GM23248 (cell line): ENCODE measurements at regions not wholly inside any gene's neighbourhood (a gene's known extent, or its start where the extent isn't known, plus 50 kb on each side); places are given as distances from the start of the nearest gene placed in this dataset.

Experiments used
- DNase-seq: peaks from one replicate; pipeline ENCODE4 v3.0.0-alpha.2; 2015
- H2AFZ ChIP-seq: fragments of 200-600 bp; sonication (generic); 2 replicates; pipeline ENCODE4 v1.6.1; 2016; ENCODE audit warnings: antibody characterized with exemption
- H3F3A ChIP-seq: fragments of 200-600 bp; sonication (generic); 2 replicates; pipeline ENCODE4 v1.6.1; 2016; ENCODE audit warnings: mild to moderate bottlenecking, antibody characterized with exemption, mixed run types; ENCODE audit not compliant: insufficient read depth
- H3K27ac ChIP-seq: fragments of 200-600 bp; sonication (generic); 2 replicates; pipeline ENCODE4 v1.5.1; 2016; ENCODE audit warnings: mild to moderate bottlenecking
- H3K27me3 ChIP-seq: fragments of 200-600 bp; sonication (generic); replicated peaks from 2 replicates; pipeline ENCODE4 v1.6.1; 2016; ENCODE audit warnings: mild to moderate bottlenecking; ENCODE audit not compliant: insufficient read depth
- H3K36me3 ChIP-seq: fragments of 200-600 bp; sonication (generic); 2 replicates; pipeline ENCODE4 v1.6.1; 2016; ENCODE audit warnings: low read depth, mild to moderate bottlenecking
- H3K4me1 ChIP-seq: fragments of 200-600 bp; sonication (generic); 2 replicates; pipeline ENCODE4 v1.6.1; 2016; ENCODE audit warnings: mild to moderate bottlenecking; ENCODE audit not compliant: insufficient read depth
- H3K4me2 ChIP-seq: fragments of 200-600 bp; sonication (generic); one replicate; pipeline ENCODE4 v1.6.1; 2016; ENCODE audit warnings: mild to moderate bottlenecking; ENCODE audit not compliant: unreplicated experiment
- H3K4me3 ChIP-seq: fragments of 200-600 bp; sonication (generic); 2 replicates; pipeline ENCODE4 v1.5.1; 2016; ENCODE audit warnings: mild to moderate bottlenecking
- H3K79me2 ChIP-seq: fragments of 200-600 bp; sonication (generic); 2 replicates; pipeline ENCODE4 v1.6.1; 2016; ENCODE audit warnings: mild to moderate bottlenecking; ENCODE audit not compliant: insufficient read depth
- H3K9ac ChIP-seq: fragments of 200-600 bp; sonication (generic); 2 replicates; pipeline ENCODE4 v1.6.1; 2016; ENCODE audit warnings: mild to moderate bottlenecking
- H3K9me2 ChIP-seq: fragments of 200-600 bp; sonication (generic); 2 replicates; pipeline ENCODE4 v1.6.1; 2016; ENCODE audit warnings: mixed run types, mild to moderate bottlenecking, moderate library complexity; ENCODE audit not compliant: insufficient read depth
- H3K9me3 ChIP-seq: fragments of 200-600 bp; sonication (generic); one replicate; pipeline ENCODE4 v1.6.1; 2017; ENCODE audit warnings: low read depth
- H4K20me1 ChIP-seq: fragments of 200-600 bp; sonication (generic); 2 replicates; pipeline ENCODE4 v1.6.0; 2016; ENCODE audit not compliant: insufficient read depth
- EZH2 ChIP-seq: fragments of 200-600 bp; sonication (generic); IDR thresholded peaks from 2 replicates; pipeline ENCODE4 v1.6.1; 2018; ENCODE audit warnings: antibody characterized with exemption, mild to moderate bottlenecking; ENCODE audit not compliant: insufficient read depth, poor library complexity, severe bottlenecking
- EZH2phosphoT487 ChIP-seq: fragments of 200-600 bp; sonication (generic); IDR thresholded peaks from 2 replicates; pipeline ENCODE4 v1.6.1; 2018; ENCODE audit warnings: antibody characterized with exemption, moderate library complexity, mild to moderate bottlenecking, low read depth; ENCODE audit not compliant: insufficient read depth
- WGBS, 2 experiments: methylation state at CpG; one replicate each; pipeline ENCODE4 v1.1.6; 2015 to 2017; ENCODE audit warnings: low lambda C conversion rate in 2 of 2, low coverage in 1 of 2; ENCODE audit errors: missing lambda C conversion rate in 2 of 2; 5-methylcytosine and 5-hydroxymethylcytosine counted together
- in situ Hi-C: fragments of 300-500 bp; cut with MboI; formaldehyde crosslinking; loops from 2 replicates; pipeline ENCODE4 v1.15.0; 2020

DNA sequence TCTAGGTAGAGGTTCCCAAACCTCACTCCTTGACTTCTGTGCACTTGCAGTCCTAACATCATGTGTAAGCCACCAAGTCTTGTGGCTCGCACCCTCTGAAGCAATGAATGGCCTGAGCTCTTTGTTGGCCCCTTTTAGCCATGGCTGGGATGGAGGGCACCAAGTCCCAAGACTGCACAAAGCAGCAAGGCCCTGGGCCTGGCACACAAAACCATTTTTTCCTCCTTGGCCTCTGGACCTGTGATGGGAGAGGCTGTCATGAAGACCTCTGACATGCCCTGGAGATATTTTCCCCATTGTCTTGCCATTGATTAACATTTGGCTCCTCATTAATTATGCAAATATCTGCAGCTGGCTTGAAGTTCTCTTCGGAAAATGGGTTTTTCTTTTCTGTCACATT lies 60.3 kb upstream of the MALRD1 start:
- Histone ChIP-seq H3F3A (no peaks in the 10 kb centered on the region), H3K79me2 (no peaks in the 10 kb centered on the region), H3K4me3 (no peak overlapping the region), H3K9ac (no peak overlapping the region), H3K27ac (no peak overlapping the region), H2AFZ (no peak overlapping the region), H3K9me2 (no peaks in the 10 kb centered on the region), H3K9me3 (no peaks in the 10 kb centered on the region), H3K4me1 (no peaks in the 10 kb centered on the region), H3K4me2 (no peak overlapping the region), H4K20me1 (no peaks in the 10 kb centered on the region), H3K27me3 (no peaks in the 10 kb centered on the region), H3K36me3 (no peaks in the 10 kb centered on the region)
- 21 to 28% methylated on average over 2 of the region's 2 CpGs for WGBS, 2 experiments
- in situ Hi-C loops, result no loop called here
- DNase-seq, result no peak
- TF ChIP-seq EZH2phosphoT487 (no peak), EZH2 (no peak)
